GM21619 (cell line): ENCODE measurements at regions not wholly inside any gene's neighbourhood (a gene's known extent, or its start where the extent isn't known, plus 50 kb on each side); places are given as distances from the start of the nearest gene placed in this dataset.

Experiments
- ATAC-seq: cut with Tn5 transposase; IDR thresholded peaks from one replicate; pipeline ENCODE4 v1.9.1; 2021; ENCODE audit not compliant: unreplicated experiment

DNA sequence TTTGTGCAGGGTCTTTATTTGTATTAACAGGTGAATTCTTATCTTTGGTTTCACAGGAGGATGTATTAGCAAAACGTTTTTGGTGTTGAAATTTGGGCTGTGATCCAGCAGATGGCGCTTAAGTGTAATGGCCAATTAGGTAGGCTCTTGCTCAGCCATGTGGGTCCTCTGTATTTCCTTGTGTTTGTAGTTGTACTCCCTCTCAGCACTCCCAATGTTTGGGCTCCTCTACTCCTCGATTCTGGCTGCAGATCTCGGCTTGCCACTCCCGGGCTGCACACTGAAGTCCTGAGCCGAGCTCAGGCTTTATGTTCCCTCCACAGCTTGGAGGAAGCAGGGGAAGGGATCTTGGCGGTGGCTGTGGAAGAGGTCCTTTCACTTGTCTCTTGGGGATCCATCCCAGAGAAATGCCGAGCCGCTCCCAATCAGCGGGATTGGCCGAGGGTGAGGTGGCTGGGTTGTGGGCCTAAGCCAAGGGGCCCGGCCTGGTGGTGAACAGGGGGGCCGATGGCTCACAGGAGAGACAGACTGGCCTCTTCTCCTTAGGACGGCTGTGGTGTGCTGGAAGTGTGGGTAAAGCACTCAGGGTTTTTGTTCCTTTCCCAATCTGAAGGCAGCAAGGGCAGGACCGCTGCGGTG, 133.7 kb downstream of the AEBP2 start:
- ATAC-seq, result no peak

- no peak for ATAC-seq
These were observed 134.6 kb downstream of the AEBP2 start for GRCh38 chr12:19573866-19574265.

DNA sequence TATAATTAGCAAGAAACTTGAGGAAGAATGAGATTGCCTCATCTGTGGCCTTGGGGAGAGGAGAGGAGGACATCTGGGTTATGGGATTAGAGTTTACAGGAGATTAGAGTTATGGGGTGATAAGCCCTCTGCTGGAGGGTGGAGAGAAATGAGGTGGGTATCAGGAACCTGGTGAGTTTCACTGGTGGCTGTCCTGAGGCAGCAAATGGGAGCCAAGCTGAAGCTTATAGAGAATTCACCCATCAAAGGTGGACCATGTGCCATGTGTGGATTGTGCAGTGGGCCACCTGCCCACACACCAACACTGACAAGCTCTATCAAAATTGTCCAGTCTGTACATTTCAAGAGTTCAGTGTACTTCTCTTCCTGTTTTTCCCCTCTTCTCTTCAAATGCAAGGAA, 135.3 kb downstream of the AEBP2 start:
- no peak for ATAC-seq

DNA sequence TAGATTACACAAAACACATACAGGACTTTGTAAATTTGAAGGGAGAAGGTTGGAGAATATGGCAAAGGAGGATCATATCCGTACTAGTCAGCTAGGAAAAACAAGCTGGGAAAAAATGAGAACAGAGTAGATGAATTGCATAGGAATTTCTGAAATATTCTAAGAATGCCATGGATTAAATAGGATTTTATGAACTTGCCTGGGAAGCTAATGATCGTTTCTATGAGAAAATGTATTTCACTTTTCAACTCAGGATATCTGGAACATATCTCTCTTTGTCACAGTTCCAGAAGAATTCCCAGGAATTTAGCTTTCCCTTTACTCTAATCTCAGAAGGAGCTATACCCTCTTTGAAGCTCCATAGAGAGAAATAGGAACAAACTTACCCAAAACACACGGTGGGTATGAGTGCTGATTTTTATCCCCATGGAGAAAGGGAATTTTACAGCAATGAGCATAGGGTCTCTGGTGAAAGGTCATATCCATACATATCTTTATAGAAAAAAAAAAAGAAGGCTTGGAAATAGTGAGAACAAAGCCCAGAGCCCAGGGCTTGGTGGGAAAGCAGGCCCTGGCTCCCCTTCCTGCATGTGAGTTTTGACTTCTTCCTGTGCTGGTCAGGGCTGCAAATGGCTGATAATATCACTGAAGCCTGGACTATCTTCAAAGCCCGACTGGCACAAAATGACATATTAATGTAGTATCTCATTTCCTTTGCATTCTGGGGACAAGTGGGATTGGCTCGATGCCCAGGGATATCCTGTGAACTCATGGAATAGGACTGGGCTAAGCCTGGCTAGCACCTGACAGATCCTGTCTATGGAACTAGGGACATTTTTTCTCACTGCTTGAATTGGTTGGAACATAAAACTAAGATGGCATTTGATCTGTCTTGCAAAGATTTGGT, 136.3 kb downstream of the AEBP2 start:
- no peak for ATAC-seq

- ATAC-seq, result no peak
These were observed 137.4 kb downstream of the AEBP2 start for GRCh38 chr12:19576506-19577280.

- ATAC-seq, result no peak
These were observed 137.9 kb downstream of the AEBP2 start for GRCh38 chr12:19577281-19577530.

GRCh38 chr12:19584732-19585131, 145.4 kb downstream of the AEBP2 start:
- ATAC-seq, result no peak

- no peak for ATAC-seq
These were observed 149.7 kb downstream of the AEBP2 start for GRCh38 chr12:19588951-19589350.

- ATAC-seq, result no peak
These were observed 152.7 kb downstream of the AEBP2 start for GRCh38 chr12:19591951-19592350.

DNA sequence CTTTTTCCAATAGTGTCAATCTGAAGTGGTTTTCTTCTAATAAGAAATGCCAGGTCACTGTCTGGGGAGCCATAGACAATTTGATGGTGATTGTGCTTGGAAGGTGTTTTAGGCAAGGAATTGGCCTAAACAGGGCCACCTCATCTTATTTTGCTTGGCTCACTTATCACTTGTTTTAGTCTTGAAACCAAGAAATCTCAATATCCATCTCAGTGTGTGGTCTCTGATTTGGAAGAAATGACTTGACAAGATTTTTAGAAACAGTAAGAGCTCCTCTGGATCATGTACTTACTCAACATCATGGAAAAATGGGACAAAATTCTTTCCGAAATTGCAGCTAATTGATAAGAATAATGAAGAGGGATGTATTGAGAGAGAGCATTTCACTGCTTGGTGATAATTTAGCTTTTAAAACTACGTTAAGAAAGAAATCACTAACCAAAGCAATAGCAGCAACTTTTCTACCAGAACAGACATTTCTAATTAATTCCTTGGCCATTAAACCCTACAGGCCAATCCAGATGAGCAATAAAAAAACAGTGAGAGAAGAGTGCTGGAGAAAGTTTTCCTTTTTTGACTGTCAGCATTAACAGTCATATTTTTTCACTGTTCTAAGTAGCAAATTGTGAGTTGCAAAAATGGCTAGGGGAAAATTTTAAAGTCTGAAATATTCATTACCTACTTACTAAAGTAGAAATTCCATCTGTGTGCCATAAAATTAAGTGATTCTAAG, 157.3 kb downstream of the AEBP2 start:
- no peak for ATAC-seq

- ATAC-seq, result no peak
These were observed 158.1 kb downstream of the AEBP2 start for GRCh38 chr12:19597167-19598026.

DNA sequence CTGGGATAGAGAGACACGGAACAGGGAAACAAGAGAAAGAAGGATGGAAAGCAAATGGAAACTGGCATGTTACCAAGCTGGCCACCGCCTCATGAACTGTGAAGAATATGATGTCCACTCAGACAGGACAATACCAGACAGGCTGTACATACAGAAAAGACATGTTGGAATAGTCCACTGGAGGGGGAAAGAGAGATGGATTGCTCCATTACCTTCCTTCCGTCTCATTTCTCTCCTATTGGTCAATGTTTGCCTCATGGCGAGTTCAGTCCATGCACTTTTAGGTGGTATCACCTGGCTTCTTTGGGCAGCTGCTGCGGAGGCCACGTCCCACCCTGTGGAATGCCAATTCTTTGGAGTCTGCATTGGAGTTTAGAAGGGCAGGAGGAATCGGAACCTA, 166.4 kb downstream of the AEBP2 start:
- ATAC-seq, result no peak

GRCh38 chr12:19608039-19608438, 168.7 kb downstream of the AEBP2 start:
- no peak for ATAC-seq

- no peak for ATAC-seq
These were observed 173.8 kb downstream of the AEBP2 start for GRCh38 chr12:19613051-19613535.

DNA sequence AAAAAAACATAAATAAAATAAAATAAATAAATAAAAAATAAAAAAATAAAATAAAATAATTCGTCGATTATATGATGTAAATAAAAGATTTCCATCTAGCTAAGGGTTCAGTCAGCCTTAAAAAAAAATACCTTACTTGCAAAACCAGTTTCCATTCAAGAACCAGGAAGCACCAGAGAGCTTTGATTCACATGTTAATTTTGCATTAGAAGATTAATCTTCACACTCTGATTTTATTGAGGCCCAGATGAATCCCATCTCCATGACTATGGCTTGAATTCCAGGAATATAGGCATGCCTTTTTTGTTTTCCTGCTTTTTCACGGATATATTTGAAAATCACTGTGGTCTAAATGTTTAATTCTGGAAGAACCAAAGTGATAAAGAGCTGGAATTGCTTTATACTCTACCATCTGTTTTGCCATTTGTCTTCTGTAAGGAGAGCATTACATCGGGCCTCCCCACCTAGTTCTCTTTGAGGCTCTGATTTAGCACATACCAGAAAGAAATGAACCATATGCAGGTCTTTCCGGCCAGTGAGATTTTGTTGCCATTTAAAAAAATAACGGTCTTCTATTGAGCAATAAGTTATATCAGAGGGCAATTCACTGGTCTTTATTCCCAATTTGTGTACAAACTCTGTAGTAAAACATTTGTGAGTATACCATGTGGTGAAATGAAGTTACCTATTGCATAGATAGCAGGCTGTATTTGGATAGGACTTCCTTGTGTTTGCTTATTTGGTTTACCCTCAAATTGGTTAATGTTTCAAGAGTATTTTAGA, 175.5 kb downstream of the AEBP2 start:
- no peak for ATAC-seq

DNA sequence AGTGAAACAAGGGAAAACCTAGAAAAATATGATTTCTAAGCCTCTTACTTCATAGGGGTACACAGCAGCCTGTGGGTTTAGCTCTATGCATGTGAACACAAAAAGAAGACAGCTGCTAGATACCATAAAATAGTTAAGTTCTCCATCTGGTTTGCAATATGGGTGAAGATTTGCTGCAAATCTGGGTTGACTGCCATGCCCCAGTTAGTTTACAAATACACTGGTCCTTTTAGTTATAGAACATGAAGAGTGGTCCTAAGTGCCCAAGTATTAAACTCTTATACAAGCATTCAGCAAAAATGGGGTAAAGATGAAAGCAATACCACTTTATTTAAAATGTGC, 176.1 kb downstream of the AEBP2 start:
- no peak for ATAC-seq

- no peak for ATAC-seq
These were observed 177.5 kb downstream of the AEBP2 start for GRCh38 chr12:19616781-19617180.

DNA sequence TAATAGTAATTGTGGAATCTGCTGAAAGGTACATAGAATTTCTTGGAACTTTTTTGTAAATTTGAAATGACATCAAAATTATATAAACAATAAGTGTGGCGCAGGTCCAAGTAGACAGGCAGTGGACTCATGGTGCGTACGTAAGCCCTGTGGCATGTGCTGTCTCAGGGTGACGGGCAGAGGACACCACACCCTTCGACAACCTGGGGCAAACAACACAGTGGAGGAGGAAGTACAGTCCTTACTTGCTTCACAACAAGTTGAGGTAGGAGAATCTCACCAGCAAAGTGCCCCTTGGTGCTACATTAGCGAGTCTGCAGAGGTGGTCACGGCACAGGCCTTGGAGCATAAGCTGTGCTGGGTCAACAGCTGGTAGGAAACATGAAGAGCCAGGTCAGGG, 180.9 kb downstream of the AEBP2 start:
- ATAC-seq, result no peak

- no peak for ATAC-seq
These were observed 184.6 kb downstream of the AEBP2 start for GRCh38 chr12:19623751-19624399.
